Lower leg skin (tissue), 3 donors: ENCODE measurements at regions not wholly inside any gene's neighbourhood (a gene's known extent, or its start where the extent isn't known, plus 50 kb on each side); places are given as distances from the start of the nearest gene placed in this dataset.

Source experiments
- CTCF ChIP-seq, 3 donors: fragments of 450-650 bp; IDR thresholded peaks; one replicate each; pipeline ENCODE4 v1.5.1; 2016; ENCODE audit warnings: antibody characterized with exemption in 3 of 3, mild to moderate bottlenecking in 3 of 3, moderate library complexity in 2 of 3
- POLR2A ChIP-seq, 2 donors: fragments of 450-650 bp; IDR thresholded peaks; one replicate each; pipeline ENCODE4 v1.6.1; 2016 to 2017; ENCODE audit warnings: antibody characterized with exemption in 2 of 2, mild to moderate bottlenecking in 1 of 2, moderate library complexity in 1 of 2

GRCh38 chrX:10935501-10935900 lies 175.6 kb upstream of the HCCS start:
- TF ChIP-seq POLR2A (IDR thresholded peaks at IDR 0.05) (no peak), CTCF (IDR thresholded peaks at IDR 0.05) (no peak)
